H9 (cell line): ENCODE measurements at regions not wholly inside any gene's neighbourhood (a gene's known extent, or its start where the extent isn't known, plus 50 kb on each side); places are given as distances from the start of the nearest gene placed in this dataset.

Experiments used
- DNase-seq: peaks from one replicate; pipeline ENCODE4 v3.0.0-alpha.2; 2017
- H2AFZ ChIP-seq: one replicate; pipeline ENCODE4 v1.6.1; 2013; ENCODE audit warnings: mild to moderate bottlenecking, low read length, control low read depth, moderate library complexity
- H2AK5ac ChIP-seq: 2 replicates; pipeline ENCODE4 v1.6.1; 2013; ENCODE audit warnings: low read length, control low read depth, mixed read lengths; ENCODE audit not compliant: insufficient read length
- H2BK120ac ChIP-seq: one replicate; pipeline ENCODE4 v1.6.1; 2013; ENCODE audit warnings: low read depth, mild to moderate bottlenecking, low read length, control low read depth, inconsistent platforms; ENCODE audit not compliant: poor library complexity, severe bottlenecking
- H2BK12ac ChIP-seq: 2 replicates; pipeline ENCODE4 v1.6.1; 2013; ENCODE audit warnings: low read length, control low read depth, mixed read lengths, low read depth; ENCODE audit not compliant: insufficient read length
- H2BK15ac ChIP-seq: 2 replicates; pipeline ENCODE4 v1.6.1; 2013; ENCODE audit warnings: low read depth, low read length, control low read depth
- H2BK20ac ChIP-seq: one replicate; pipeline ENCODE4 v1.6.1; 2013; ENCODE audit warnings: low read depth, mild to moderate bottlenecking, low read length, control low read depth, inconsistent platforms; ENCODE audit not compliant: poor library complexity, severe bottlenecking
- H2BK5ac ChIP-seq: 2 replicates; pipeline ENCODE4 v1.6.1; 2013; ENCODE audit warnings: low read length, control low read depth, mixed read lengths; ENCODE audit not compliant: insufficient read length
- H3K14ac ChIP-seq: 2 replicates; pipeline ENCODE4 v1.6.1; 2013; ENCODE audit warnings: low read length, control low read depth; ENCODE audit not compliant: insufficient read depth
- H3K18ac ChIP-seq: 2 replicates; pipeline ENCODE4 v1.6.1; 2013; ENCODE audit warnings: low read depth, mild to moderate bottlenecking, mixed read lengths, low read length, control low read depth; ENCODE audit not compliant: insufficient read length
- H3K23ac ChIP-seq: 2 replicates; pipeline ENCODE4 v1.6.1; 2013; ENCODE audit warnings: low read length, control low read depth, mixed read lengths, low read depth; ENCODE audit not compliant: insufficient read length
- H3K23me2 ChIP-seq: 2 replicates; pipeline ENCODE4 v1.6.1; 2013; ENCODE audit warnings: low read depth, mild to moderate bottlenecking, mixed read lengths, low read length, control low read depth; ENCODE audit not compliant: insufficient read length, poor library complexity, severe bottlenecking
- H3K27ac ChIP-seq: 2 replicates; pipeline ENCODE4 v1.5.1; 2013; ENCODE audit warnings: low read length, control low read depth, mixed read lengths, low read depth; ENCODE audit not compliant: insufficient read length
- H3K27me3 ChIP-seq: 2 replicates; pipeline ENCODE4 v1.6.1; 2013; ENCODE audit warnings: low read length, control low read depth, inconsistent platforms; ENCODE audit not compliant: insufficient read depth
- H3K4ac ChIP-seq: 2 replicates; pipeline ENCODE4 v1.6.1; 2013; ENCODE audit warnings: low read depth, mild to moderate bottlenecking, control low read depth, inconsistent platforms, low read length, moderate library complexity
- H3K4me1 ChIP-seq: 2 replicates; pipeline ENCODE4 v1.6.1; 2013; ENCODE audit warnings: low read length, control low read depth, inconsistent platforms; ENCODE audit not compliant: insufficient read depth
- H3K4me2 ChIP-seq: 2 replicates; pipeline ENCODE4 v1.6.1; 2013; ENCODE audit warnings: low read length, control low read depth, mixed read lengths; ENCODE audit not compliant: insufficient read length, insufficient read depth
- H3K56ac ChIP-seq: 2 replicates; pipeline ENCODE4 v1.6.1; 2013; ENCODE audit warnings: low read depth, mild to moderate bottlenecking, mixed read lengths, low read length, control low read depth; ENCODE audit not compliant: insufficient read length
- H3K79me1 ChIP-seq: 2 replicates; pipeline ENCODE4 v1.6.1; 2013; ENCODE audit warnings: low read depth, mild to moderate bottlenecking, moderate library complexity, low read length, control low read depth, inconsistent platforms; ENCODE audit not compliant: insufficient read depth, poor library complexity, severe bottlenecking
- H3K79me2 ChIP-seq: 2 replicates; pipeline ENCODE4 v1.6.1; 2013; ENCODE audit warnings: low read length, control low read depth, inconsistent platforms; ENCODE audit not compliant: insufficient read depth
- H3K9ac ChIP-seq: 2 replicates; pipeline ENCODE4 v1.6.1; 2013; ENCODE audit warnings: low read length, control low read depth, mixed read lengths; ENCODE audit not compliant: insufficient read length; ENCODE audit errors: extremely low read depth
- H3K9me3 ChIP-seq: one replicate; pipeline ENCODE4 v1.6.1; 2013; ENCODE audit warnings: low read depth, low read length, inconsistent platforms; ENCODE audit not compliant: control insufficient read depth
- H3T11ph ChIP-seq: one replicate; pipeline ENCODE4 v1.6.1; 2013; ENCODE audit warnings: mild to moderate bottlenecking, low read length, control low read depth, inconsistent platforms
- H4K20me1 ChIP-seq: one replicate; pipeline ENCODE4 v1.6.1; 2013; ENCODE audit not compliant: control insufficient read depth, insufficient read length, insufficient read depth
- H4K5ac ChIP-seq: 2 replicates; pipeline ENCODE4 v1.6.1; 2013; ENCODE audit warnings: low read depth, mild to moderate bottlenecking, mixed read lengths, low read length, control low read depth; ENCODE audit not compliant: insufficient read length
- H4K8ac ChIP-seq: replicated peaks from 2 replicates; pipeline ENCODE4 v1.6.1; 2013; ENCODE audit warnings: low read length, control low read depth, mixed read lengths, low read depth; ENCODE audit not compliant: insufficient read length
- H4K91ac ChIP-seq: 2 replicates; pipeline ENCODE4 v1.6.1; 2013; ENCODE audit warnings: low read depth, mild to moderate bottlenecking, moderate library complexity, mixed read lengths, low read length, control low read depth; ENCODE audit not compliant: insufficient read length
- H3K27ac Mint-ChIP-seq, 3 experiments: 2 replicates in 2 of 3; 3 replicates in 1 of 3; pipeline ENCODE4 v1.8.0; 2020 to 2021; ENCODE audit warnings: mixed read lengths in 3 of 3, mild to moderate bottlenecking in 1 of 3, moderate library complexity in 1 of 3
- H3K27me3 Mint-ChIP-seq: 2 replicates; pipeline ENCODE4 v1.8.0; 2021; ENCODE audit warnings: low read depth, mild to moderate bottlenecking, moderate library complexity, mixed read lengths
- H3K36me3 Mint-ChIP-seq, 3 experiments: 2 replicates in 2 of 3; 3 replicates in 1 of 3; pipeline ENCODE4 v1.8.0; 2020 to 2021; ENCODE audit warnings: low read depth in 3 of 3, mixed read lengths in 3 of 3; ENCODE audit not compliant: insufficient read depth in 1 of 3
- H3K4me1 Mint-ChIP-seq, 2 experiments: 2 replicates each; pipeline ENCODE4 v1.8.0; 2020; ENCODE audit warnings: mixed read lengths in 2 of 2
- H3K4me3 Mint-ChIP-seq, 2 experiments: 2 replicates in 1 of 2; 3 replicates in 1 of 2; pipeline ENCODE4 v1.8.0; 2020 to 2021; ENCODE audit warnings: mild to moderate bottlenecking in 2 of 2, mixed read lengths in 2 of 2, moderate library complexity in 1 of 2
- H3K9me3 Mint-ChIP-seq, 2 experiments: 2 replicates in 1 of 2; 3 replicates in 1 of 2; pipeline ENCODE4 v1.8.0; 2020; ENCODE audit warnings: mild to moderate bottlenecking in 2 of 2, mixed read lengths in 2 of 2, moderate library complexity in 1 of 2
- CTCF ChIP-seq: fragments of 200-600 bp; sonication (generic); conservative IDR thresholded peaks from 3 replicates; pipeline ENCODE4 v1.8.0; 2021; ENCODE audit warnings: antibody characterized with exemption, mild to moderate bottlenecking
- WGBS: extraction: QIAGEN DNeasy Blood & Tissue Kit; methylation state at CpG from one replicate; pipeline ENCODE4 v1.1.7; 2013; ENCODE audit warnings: missing lambda C conversion rate, low lambda C conversion rate, mixed read lengths; ENCODE audit not compliant: insufficient read length; ENCODE audit errors: extremely low coverage; 5-methylcytosine and 5-hydroxymethylcytosine counted together

GRCh38 chr16:7088711-7089110, 243.9 kb upstream of the RBFOX1 start:
- H3K4me3 Mint-ChIP-seq: no peak overlapping the region
- no peak overlapping the region for H3K9ac ChIP-seq
- no peak overlapping the region for H4K8ac ChIP-seq
- no peaks in the 10 kb centered on the region for H3K36me3 Mint-ChIP-seq
- H3K27me3 Mint-ChIP-seq: peaks cover 21% of the 10 kb centered on the region
- no peak overlapping the region for H3K14ac ChIP-seq
- no peaks in the 10 kb centered on the region for H3K9me3 Mint-ChIP-seq
- H3K4me1 ChIP-seq: no peaks in the 10 kb centered on the region; the same call in 1 of the 2 replicates
- TF ChIP-seq CTCF: no peak
- no peak overlapping the region for H3K4me2 ChIP-seq
- no peak overlapping the region for H2BK15ac ChIP-seq
- H3K56ac ChIP-seq: no peak overlapping the region
- DNase-seq: no peak
- H3K23me2 ChIP-seq: no peaks in the 10 kb centered on the region
- WGBS: no CpG with 5 or more reads among the region's 5 CpGs
- H4K91ac ChIP-seq: no peak overlapping the region
- no peak overlapping the region for H3K23ac ChIP-seq
- H4K20me1 ChIP-seq: no peaks in the 10 kb centered on the region
- H2BK12ac ChIP-seq: no peak overlapping the region
- peak overlapping the region; percentile 50 for H2AFZ ChIP-seq
- H4K5ac ChIP-seq: no peak overlapping the region
- H3K27ac ChIP-seq: no peak overlapping the region
- no peak overlapping the region for H2BK20ac ChIP-seq
- no peaks in the 10 kb centered on the region for H3K9me3 ChIP-seq
- H2BK5ac ChIP-seq: no peak overlapping the region
- peaks cover 16 to 49% of the 10 kb centered on the region in 2 experiments for H3K4me1 Mint-ChIP-seq
- no peak overlapping the region for H2BK120ac ChIP-seq
- H2AK5ac ChIP-seq: no peak overlapping the region
- no peak overlapping the region for H3K18ac ChIP-seq
- no peak overlapping the region for H3T11ph ChIP-seq
- no peak overlapping the region for H3K4ac ChIP-seq
- no peaks in the 10 kb centered on the region for H3K27me3 ChIP-seq
- no peaks in the 10 kb centered on the region for H3K79me2 ChIP-seq
- no peaks in the 10 kb centered on the region for H3K79me1 ChIP-seq
- H3K27ac Mint-ChIP-seq: peak overlapping the region in 2 of 3 experiments; percentile 7 to 23; a peak in 1 of 7 replicates
